NCI-H748 (cell line): ENCODE measurements at regions not wholly inside any gene's neighbourhood (a gene's known extent, or its start where the extent isn't known, plus 50 kb on each side); places are given as distances from the start of the nearest gene placed in this dataset.
"Not testable (repeated sequence)": the region's sequence is repeated elsewhere in the genome, so short reads cannot be mapped to it uniquely, and the experiment has no call there.

Source experiments
- DNase-seq: peaks from one replicate; lab custom pipeline; 2025; ENCODE audit not compliant: unreplicated experiment; lab: John Stamatoyannopoulos, UW

DNA sequence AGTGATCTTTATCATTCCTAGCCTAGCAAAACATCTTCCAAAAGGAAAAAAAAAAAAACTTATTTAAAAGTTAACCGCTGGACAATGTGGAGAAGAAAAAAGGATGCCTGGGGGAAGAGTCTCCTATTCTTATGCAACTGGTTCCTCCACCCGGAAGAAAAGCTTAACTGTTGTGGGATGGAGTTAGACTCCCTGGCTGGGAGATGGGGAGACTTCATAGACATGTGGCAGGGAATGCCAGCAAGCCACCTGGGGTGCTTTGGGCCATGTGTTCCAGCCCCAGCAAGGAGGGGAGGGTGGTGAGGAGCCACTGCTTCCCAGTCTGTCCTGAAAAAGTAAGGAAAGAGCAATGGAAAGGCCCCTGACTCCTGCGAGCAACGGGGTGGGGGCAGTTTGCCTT is 119.4 kb upstream of the SPIN4 start:
- no peak for DNase-seq

DNA sequence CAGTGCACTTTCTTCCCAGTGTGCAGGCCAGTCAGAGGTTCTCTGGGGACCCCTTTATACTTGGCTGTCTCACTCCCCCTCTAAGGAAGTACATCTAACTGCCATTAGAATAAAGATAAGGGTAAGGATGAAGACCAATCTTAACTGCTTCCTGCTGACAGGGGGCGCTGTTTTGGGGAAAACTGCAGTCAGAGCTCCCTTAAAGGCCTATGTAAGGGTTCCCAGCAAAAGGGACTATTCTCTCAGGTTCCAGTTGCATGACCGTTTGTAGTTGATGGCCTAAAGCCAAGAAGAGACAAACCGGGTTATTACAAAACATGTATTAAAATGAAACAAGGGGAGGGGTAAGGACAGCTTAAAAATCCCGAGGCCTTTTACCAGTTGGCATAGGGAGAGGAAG is 115.6 kb upstream of the SPIN4 start:
- DNase-seq = no peak

DNA sequence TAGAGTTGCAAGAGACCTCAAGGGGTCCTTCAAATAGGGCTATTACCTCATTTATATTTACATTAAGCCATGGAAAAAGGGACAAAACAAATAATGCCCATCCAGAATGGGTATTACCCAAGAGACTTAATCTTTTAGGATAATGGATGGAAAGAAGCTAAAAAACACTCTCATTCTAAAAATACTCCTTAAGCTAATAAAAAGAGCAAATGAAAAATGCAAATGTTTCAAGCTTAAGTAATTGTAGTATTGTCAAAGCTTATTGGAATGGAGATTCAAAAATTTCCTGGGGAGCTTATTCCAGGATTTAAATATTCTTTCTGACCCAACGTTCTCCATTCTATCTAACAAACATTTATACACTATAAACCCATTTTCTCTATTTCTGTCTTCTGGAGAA is 107.8 kb upstream of the SPIN4 start:
- DNase-seq = no peak

DNA sequence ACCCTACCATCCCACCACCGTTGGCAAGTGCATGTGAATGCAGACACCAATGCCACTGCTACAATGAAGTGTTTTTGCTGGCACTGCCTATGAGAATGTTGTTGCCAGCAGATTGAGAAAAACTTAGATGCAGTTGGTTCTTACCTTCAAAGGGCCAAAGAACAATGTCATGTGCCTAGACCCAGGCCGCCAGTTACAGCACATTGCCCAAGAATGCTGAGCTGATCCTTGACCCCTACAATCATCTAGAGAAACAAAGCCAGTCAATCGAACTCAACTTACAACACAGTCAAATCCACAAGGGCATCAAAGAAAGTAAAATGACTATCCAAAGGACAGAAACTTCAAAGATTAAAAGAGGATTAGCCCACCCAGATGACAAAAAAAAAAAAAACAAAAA is 102.4 kb upstream of the SPIN4 start:
- DNase-seq = no peak

DNA sequence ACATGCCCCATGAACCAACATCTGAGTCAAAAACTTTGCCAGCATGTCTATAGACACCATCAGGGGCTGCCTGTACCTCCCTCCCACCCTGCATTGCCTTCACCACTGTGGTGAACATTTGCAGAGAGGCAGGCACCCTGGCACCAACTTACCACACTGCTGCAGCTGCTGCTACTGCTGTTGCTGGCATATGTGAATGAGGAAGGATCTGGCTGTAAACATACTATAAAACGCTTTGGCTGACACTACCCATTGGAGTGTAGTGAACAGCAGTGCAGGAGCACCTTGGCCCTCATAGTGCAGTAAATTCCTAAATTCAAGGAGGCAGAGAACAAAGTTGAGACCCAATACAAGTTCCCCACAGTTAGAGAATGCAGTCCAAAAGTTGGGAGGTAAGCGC is 90.6 kb upstream of the SPIN4 start:
- no peak for DNase-seq

DNA sequence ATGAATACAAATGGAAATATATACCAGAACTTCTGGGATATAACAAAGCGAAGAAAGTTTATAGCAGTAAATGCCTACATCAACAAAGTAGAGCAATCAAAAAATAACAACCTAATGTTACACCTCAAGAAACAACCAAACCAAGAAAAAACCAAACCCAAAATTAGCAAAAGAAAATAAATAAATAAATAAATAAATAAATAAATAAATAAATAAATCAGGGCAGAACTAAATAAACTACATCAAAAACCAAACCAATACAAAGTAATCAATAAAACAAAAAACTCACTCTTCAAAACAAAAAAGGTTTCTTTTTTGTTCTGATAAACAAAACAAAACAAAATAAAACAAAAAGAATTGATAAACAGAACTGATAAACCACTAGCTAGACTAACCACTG is 88.4 kb upstream of the SPIN4 start:
- no peak for DNase-seq

DNA sequence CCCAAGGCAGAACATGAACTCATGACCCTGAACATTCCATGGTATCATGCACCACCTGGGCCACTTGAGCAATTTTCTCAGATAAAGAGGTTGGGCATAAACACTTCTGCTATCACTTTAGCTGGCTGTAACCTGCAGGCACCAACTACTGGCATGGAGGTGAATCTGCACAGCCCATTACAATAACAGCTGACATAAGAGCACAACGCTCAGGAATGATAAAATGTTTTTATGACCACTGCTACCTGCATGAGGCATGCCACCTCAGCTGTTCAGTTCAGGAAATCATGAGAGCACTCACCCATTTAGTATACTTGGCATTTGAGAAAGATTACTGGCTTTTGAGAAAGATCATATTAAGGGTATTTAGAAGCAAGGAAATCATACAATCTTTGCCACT is 85.7 kb upstream of the SPIN4 start:
- DNase-seq = no peak

DNA sequence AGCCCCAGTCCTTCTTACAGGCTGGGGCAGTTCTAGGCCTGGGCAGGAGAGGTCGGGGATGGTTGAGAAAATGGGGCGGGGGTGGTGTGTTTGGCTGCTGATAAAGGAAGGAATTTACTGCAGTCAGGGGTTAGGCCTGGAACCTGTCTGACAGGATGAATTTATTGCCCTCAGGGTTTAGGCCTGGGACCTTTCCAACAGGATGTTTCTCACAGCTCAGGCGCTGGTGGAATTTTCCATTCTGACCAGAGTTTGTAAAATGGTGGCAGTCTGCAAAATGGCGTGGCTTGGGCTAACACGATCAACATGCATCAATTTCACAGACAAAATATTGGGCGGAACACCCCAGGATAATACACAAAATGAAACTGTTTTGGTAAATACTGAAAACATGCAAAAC is 83.5 kb upstream of the SPIN4 start:
- no peak for DNase-seq

DNA sequence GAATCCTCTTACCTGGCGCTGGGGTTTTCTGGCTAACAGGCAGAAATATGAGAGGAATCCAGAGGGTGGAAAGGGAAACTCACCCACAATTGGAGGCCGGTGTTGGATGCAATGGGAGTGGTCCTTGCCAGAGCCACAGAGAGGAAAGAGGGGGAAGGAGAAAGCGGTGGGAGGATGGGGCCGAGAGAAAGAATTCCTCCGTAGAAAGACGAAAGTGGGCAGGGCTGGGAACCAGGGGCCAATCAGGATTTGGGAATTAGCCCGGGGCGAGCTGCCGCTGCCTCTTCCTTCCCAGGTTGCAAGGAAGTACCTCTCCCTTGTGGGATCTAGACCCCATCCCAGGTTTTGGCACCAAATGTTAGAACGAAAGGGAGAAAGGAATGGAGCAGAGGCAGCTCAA is 83.1 kb upstream of the SPIN4 start:
- DNase-seq = no peak

DNA sequence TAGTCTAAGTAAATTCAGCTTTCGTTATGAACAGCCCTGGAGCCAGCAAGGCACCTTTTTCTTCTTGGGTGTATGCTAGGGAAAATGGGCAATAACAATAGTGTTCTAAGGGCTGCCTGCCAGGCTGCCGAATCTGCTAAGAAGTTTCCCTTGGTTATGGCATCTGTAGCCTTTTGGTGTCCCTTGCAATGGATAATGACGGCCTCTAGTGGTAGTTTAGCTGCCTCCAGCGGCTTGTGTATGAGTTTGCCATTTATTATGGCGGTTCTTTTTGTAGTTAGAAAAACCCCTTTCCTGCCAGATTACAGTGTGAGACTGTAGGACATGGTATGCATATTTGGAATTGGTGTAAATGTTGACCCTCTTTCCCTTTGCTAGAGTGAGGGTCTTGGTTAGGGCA is 78.9 kb upstream of the SPIN4 start:
- peak; percentile 0 for DNase-seq

DNA sequence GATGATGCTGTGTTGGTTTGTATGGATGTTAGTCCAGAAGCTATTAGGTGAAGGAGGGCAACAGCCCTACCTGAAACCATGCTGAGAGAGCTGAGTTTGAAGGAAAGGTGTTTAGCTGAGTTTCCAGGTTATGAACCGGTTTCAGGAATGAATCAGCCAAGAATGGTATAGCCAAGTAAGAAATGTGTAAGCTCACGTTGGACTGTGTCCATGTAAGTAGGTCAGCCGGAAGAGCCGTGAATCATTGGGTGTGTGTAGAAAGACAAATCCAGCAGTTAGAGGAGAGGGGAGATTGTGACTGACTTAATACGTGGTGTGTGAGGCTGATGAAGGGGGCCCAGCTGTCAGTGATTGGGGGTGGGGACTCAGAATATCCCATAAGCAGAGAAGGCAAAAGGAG is 77.2 kb upstream of the SPIN4 start:
- DNase-seq = no peak

DNA sequence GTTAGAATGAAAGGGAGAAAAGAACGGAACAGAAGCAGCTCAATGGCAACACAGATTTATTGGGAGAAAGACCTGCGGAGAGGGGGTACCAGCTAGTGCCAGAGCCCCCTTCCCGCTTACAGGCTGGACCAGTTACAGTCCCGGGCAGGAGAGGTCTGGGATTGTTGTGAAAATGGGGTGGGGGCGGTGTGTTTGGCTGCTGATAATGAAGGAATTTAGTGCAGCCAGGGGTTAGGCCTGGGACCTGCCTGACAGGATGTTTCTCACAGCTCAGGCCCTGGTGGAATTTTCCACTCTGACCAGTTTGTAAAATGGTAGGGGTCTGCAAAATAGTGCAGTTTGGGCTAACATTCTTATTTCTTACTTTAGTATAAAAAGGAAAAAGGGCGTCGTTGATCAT is 75.4 kb upstream of the SPIN4 start:
- DNase-seq = no peak

DNA sequence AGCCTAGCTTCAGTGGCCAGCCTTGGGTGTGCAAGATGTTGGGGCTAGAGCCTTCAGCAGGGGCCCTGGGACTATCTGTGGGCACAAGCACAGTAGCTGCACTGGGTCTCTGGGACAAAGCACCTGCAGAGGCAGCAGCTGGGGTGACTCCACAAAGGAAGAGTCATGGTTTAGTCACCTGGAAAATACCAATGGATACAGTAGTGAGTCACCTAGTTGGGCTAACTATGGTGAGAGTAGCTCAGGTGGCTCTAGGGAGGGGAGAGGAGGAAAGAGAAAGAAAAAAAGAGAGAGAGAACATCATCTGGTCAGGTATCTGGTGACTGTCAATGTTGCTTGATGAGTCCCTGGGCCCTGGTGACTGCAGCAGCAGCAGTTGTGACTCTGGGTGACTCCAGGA is 72.9 kb upstream of the SPIN4 start:
- no peak for DNase-seq

DNA sequence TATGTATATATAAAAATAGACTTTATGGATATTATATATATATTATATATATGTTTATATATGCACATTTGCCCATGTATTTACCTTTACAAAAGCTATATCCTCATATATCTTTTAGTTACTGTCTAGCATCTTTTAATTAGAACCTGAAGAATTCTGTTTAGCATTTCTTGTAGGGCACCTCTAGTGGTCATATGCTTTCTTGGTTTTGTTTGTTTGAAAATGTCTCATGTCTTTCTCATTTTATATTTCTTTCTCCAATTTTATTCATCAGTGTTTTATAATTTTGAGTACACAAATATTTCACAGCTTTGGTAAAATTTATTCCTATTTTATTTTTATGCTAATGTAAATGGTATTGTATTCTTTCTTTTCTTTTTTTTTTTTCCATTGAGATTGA is 70.3 kb upstream of the SPIN4 start:
- no peak for DNase-seq

DNA sequence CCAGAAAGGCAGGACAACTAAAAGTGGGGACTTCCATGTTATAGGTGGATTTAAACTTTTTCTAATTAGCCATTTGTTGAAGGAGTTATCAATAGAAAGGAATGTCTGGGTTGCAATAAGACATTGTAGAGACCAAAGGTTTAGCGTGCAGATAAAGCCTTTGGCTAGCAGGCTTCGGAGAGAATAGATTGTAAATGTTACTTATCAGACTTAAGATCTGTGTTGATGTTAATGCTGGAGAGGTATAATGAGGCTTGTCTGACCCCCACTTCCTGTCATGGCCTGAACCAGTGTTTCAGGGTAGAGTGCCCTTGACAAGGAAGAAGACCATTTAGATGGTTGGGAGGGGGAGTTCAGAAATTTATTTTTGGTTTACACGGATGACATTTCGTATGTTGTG is 67.1 kb upstream of the SPIN4 start:
- DNase-seq = no peak

DNA sequence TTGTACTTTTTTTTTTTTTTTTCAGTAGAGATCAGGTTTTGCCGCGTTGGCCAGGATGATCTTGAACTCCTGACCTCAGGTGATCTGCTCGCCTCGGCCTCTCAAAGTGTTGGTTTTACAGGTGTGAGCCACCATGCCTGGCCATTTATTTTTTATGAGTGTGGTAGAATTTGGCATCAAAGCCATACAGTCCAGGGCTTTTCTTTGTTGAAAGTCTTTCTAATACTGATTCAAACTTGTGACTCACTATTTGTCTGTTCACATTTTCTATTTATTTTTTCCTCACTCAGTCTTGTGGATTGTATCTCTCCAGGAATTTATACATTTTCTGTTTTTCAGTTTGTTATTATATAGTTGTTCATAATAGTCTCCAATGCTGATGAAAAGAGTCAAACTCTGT is 66.5 kb upstream of the SPIN4 start:
- no peak for DNase-seq

DNA sequence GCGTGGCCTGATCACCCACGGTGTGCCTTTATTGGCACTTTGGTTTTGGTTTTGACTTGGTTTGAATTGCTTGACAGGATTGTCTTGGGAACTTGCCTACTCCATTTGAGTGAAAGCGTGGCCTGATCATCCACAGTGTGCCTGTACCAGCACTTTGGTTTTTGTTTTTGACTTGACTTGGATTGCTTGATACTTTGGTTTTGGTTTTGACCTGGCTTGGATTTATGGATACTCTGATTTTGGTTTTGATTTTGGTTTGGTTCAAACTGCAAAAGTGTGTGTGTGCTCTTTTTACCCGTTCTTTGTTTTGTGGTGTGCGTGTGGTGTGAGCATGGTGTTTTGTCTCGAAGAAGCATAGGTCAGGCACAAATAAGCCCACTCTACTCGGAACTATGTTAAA is 58.8 kb upstream of the SPIN4 start:
- DNase-seq = not testable (repeated sequence)

DNA sequence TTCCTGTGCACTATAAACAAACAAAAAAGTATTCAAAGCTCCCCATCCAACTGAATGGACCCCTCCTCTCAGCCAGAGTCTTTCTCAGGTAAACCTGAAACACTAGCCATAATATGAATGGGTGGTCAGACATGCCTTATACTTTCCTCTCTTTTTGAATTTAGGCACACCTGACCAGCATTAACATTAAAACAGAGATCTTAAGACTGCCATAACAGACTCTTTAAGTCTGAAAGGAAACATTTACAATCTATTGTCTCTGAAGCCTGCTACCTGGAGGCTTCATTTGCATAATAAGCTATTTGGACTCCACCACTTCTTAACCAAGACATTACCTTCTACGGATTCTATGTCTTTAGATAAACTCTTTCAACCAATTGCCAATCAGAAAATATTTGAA is 56.9 kb upstream of the SPIN4 start:
- DNase-seq = no peak

DNA sequence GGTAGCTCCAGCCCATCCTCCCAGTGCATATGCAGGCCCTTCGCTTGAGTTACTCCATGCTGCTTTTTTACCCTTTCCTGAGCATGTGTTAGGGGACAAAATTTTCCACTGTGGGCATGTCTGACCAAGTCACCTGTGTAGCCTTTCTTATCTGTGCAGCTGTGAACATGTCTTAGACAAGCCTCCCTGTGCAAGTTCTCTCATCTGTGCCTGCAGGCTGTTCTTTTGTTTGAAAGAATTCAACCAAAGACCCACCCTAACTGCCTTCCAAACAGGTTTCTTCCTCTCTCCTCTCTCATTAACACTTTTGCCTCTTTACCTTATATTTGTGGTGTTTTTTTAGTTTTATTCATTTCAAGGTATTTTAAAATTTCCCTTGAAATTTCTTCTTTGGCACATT is 53.2 kb upstream of the SPIN4 start:
- DNase-seq = no peak

DNA sequence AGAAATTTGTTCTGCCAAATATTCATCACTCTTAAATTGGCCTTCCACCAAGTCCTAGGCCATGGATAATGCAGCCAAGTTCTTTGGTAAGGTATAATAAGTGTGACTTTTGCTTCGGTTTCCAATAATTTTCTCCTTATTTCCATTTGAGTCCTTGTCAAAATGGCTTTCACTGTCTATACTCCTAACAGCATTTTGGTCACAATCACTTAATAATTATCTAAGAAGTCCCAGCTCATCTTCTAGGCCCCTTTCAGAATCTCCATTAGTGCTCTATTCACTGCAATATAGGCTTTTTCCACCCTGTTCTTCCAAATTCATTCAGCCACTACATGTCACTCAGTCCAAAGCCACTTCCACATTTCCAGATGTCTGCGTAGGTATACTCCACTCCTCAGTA is 51.0 kb upstream of the SPIN4 start:
- DNase-seq = no peak
